ENCODE measurements at regions not wholly inside any gene's neighbourhood (a gene's known extent, or its start where the extent isn't known, plus 50 kb on each side); places are given as distances from the start of the nearest gene placed in this dataset.

- TF ChIP-seq CTCF (IDR thresholded peaks at IDR 0.05; ENCODE audit: poor library complexity, severe bottlenecking): no peak
- TF ChIP-seq EZH2 (IDR thresholded peaks at IDR 0.05; ENCODE audit: borderline replicate concordance, insufficient read depth, low read length, poor library complexity, severe bottlenecking): no peak
- no peak for TF ChIP-seq POLR2AphosphoS5 (IDR thresholded peaks at IDR 0.05)
Observed at GRCh38 chr5:171588790-171589189, 169.3 kb downstream of the FGF18 start.

Measured in neural cell (in vitro differentiated cells).